ENCODE measurements at regions not wholly inside any gene's neighbourhood (a gene's known extent, or its start where the extent isn't known, plus 50 kb on each side); places are given as distances from the start of the nearest gene placed in this dataset.

DNA sequence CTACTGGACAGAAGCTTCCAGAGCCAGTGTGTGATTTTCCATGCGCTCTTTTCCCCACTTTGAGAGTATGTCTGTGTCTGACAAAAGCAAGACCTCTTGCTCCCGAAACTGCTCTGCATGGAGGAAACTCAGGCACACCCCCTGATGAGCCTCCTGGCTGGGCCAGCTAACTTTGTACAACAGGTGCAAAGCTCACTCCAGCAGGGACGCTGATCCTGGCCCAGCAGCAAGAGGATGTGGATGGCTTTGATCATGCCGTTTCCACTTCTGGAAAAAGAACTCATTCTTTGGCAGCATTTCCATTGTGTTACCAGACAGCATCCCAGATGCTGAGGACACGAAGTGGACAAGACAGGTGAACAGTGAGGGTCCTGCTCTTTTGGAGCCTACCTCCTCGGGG, 103.1 kb downstream of the TLR5 start:
- TF ChIP-seq, protein P1, sequence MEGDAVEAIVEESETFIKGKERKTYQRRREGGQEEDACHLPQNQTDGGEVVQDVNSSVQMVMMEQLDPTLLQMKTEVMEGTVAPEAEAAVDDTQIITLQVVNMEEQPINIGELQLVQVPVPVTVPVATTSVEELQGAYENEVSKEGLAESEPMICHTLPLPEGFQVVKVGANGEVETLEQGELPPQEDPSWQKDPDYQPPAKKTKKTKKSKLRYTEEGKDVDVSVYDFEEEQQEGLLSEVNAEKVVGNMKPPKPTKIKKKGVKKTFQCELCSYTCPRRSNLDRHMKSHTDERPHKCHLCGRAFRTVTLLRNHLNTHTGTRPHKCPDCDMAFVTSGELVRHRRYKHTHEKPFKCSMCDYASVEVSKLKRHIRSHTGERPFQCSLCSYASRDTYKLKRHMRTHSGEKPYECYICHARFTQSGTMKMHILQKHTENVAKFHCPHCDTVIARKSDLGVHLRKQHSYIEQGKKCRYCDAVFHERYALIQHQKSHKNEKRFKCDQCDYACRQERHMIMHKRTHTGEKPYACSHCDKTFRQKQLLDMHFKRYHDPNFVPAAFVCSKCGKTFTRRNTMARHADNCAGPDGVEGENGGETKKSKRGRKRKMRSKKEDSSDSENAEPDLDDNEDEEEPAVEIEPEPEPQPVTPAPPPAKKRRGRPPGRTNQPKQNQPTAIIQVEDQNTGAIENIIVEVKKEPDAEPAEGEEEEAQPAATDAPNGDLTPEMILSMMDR (IDR thresholded peaks at IDR 0.05), result no peak
- no peak for TF ChIP-seq POLR2A (IDR thresholded peaks at IDR 0.05)

Measured in testis (tissue), 2 donors.